GM13977 (cell line): ENCODE measurements at regions not wholly inside any gene's neighbourhood (a gene's known extent, or its start where the extent isn't known, plus 50 kb on each side); places are given as distances from the start of the nearest gene placed in this dataset.

Source experiments
- DNase-seq: peaks from one replicate; pipeline ENCODE4 v3.0.0; 2012; ENCODE audit warnings: low spot score
- CTCF ChIP-seq: IDR thresholded peaks from 2 replicates; pipeline ENCODE4 v1.5.1; 2012; ENCODE audit warnings: mild to moderate bottlenecking, control low read depth; ENCODE audit not compliant: insufficient read depth; ENCODE audit errors: extremely low read depth, missing control alignments
- in situ Hi-C: fragments of 300-500 bp; cut with MboI; formaldehyde crosslinking; loops from one replicate; pipeline ENCODE4 v1.12.0; 2022; ENCODE audit warnings: low sequenced_read_pairs, low pct_unique_long_range_greater_than_20kb, mixed read lengths, inconsistent platforms; ENCODE audit not compliant: unreplicated experiment

DNA sequence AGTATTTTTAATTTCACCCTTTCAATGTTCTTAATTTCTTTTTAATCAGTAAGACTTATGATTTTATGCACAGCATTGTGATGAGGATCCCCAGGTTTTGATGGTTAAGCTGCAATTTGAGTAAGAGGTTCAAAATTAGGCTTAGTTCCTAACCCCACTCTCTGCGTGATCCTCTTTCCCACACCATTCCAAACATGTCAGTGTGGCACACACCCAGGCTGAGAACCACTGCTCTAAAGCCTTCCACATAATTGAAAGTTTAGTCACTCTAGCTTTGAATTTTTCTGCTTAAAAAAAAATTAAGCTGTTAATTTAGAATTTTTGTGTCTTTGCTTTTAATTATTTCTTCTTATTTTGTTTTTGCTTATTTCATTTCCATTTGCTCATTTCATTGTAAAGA lies 68.8 kb upstream of the SLC7A11 start:
- in situ Hi-C loops, result no loop called here
- no peak for TF ChIP-seq CTCF
- no peak for DNase-seq

DNA sequence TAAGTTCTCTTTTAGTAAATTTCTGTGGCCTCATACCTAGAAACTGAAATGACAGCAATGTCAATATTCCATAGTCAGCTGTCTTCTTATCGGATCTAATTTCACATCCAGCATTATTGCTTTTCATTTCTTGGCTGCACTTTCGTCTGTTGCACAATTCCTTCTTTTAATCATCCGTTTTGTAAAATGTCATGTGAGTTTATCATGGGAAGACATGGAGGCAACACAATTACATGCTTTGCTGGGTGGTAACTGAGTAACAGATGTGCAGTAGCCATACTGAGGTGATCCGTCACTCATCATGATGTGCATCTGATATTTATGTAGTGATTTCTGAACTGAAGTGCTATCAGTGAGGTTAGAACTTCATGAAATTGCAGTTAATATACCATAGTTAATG lies 68.3 kb upstream of the SLC7A11 start:
- DNase-seq, result no peak
- in situ Hi-C loops, result no loop called here
- no peak for TF ChIP-seq CTCF

DNA sequence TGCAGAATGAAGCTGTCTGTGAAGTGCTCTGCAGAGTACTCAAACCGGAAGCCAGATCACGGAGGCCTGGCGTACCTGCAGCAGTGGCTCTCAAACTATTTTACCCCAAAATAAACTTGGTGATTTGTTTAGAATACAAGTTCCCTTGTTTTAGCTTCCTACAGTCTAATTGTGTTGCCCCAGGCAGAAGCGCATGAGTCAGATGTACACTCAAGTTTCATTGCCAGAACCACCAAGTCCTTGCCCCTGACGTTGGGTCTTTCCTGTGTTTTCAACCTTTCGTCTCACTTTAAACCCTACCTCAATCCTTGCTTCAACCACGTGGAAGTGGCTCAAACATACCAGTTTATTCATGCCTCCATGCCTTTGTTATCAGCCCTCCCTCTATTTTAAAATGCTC lies 66.2 kb upstream of the SLC7A11 start:
- in situ Hi-C loops, result no loop called here
- no peak for TF ChIP-seq CTCF
- no peak for DNase-seq

DNA sequence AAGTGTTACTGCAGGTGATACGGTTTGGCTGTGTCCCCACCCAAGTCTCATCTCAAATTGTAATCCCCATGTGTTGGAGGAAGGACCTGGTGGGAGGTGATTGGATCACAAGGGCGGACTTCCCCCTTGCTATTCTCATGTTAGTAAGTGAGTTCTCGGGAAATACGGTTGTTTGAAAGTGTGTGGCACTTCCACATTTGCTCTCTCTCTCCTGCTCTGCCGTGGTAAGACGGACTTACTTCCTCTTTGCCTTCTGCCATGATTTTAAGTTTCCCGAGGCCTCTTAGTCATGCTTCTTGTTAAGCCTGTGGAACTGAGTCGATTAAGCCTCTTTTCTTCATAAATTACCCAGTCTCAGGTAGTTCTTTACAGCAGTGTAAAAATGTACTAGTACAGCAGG lies 65.2 kb upstream of the SLC7A11 start:
- in situ Hi-C loops, result no loop called here
- DNase-seq, result no peak
- TF ChIP-seq CTCF, result no peak

DNA sequence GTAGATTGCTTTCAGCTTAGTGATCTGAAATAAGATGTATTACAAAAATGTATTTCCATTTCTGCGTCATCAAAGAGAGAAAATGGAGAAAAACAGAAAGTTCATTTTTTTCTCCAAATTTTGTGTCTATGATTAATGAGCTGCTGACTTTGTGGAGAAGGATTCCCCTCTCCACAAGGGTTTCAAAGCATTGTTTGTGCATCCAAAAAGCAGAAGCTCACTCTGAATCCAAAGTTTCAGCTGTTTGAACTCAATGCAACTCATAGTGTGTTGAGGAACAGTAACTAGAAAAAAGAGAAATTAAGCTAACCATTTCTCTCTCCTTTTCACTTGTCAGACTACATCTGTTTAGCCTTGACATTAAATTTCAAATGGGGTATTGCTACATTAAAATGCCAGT lies 62.9 kb upstream of the SLC7A11 start:
- TF ChIP-seq CTCF, result no peak
- DNase-seq, result no peak
- in situ Hi-C loops, result no loop called here

DNA sequence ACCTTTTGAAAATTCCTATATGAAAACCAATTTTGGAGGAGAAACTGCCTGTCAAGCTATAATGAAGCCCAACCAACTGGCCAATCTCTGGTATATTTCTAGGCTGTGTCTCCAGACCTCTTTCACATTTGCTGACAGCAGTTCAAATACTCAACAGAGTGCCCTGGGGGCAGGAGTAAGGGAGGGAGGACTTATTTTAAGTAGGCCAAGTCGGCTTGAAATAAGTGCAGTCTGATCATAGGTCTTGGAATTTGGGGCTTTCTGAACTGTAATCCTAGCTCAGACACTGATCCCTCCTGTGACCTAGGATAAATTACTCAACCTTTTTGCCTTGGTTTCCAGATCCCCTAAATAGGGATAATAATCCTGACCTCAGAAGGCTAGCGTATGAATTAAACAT lies 59.4 kb upstream of the SLC7A11 start:
- no peak for TF ChIP-seq CTCF
- in situ Hi-C loops, result no loop called here
- no peak for DNase-seq

DNA sequence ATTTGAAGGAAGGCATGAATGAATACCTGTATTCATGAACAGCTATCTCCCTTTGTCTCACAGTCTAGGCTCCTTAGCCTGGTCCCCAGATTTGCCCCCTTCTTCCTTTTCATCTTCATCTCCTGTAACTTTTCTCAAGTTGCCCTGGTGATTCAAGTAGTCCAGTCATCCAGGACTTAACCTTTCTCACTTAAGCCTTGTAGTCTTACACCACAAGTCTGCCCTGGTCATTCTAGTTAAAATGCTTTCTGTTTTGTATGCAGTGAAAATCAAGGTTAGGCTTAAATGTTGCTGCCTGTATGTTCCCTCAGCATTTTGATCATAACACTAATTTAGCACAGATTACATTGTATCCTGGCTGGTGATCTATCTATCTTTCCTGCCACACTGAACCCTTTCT lies 58.5 kb upstream of the SLC7A11 start:
- TF ChIP-seq CTCF, result no peak
- in situ Hi-C loops, result no loop called here
- no peak for DNase-seq
